Caco-2 (cell line): ENCODE measurements at regions not wholly inside any gene's neighbourhood (a gene's known extent, or its start where the extent isn't known, plus 50 kb on each side); places are given as distances from the start of the nearest gene placed in this dataset.

Source experiments
- BruUV-seq: library from RNA; stranded (reverse); fragments of 400-500 nt; replicated peaks from 2 replicates; lab custom pipeline; 2021; lab: Mats Ljungman, UMichigan
- CTCF ChIA-PET: fragments of 300-600 bp; sonication (Branson Sonifier 250); formaldehyde crosslinking; loops from one replicate; lab custom pipeline; 2022; ENCODE audit warnings: antibody characterized with exemption; lab: Charles Lee
- POLR2A ChIA-PET: fragments of 300-600 bp; sonication (Branson Sonifier 250); formaldehyde crosslinking; loops from one replicate; lab custom pipeline; 2022; ENCODE audit warnings: antibody characterized with exemption; lab: Charles Lee
- DNase-seq, 2 experiments: peaks; one replicate each; pipeline versions ENCODE4 v3.0.0 to v3.0.0-alpha.2; 2020 to 2022
- H3K27me3 ChIP-seq: replicated peaks from 2 replicates; pipeline ENCODE4 v1.6.0; 2011; ENCODE audit warnings: low read length; ENCODE audit not compliant: control insufficient read depth, insufficient read depth
- H3K36me3 ChIP-seq: 2 replicates; pipeline ENCODE4 v1.5.1; 2011; ENCODE audit warnings: low read length; ENCODE audit not compliant: control insufficient read depth, insufficient read depth
- H3K4me1 ChIP-seq: fragments of 250-450 bp; sonication (Bioruptor Pico); 2 replicates; pipeline ENCODE4 v1.5.1; 2020; ENCODE audit warnings: mild to moderate bottlenecking
- H3K4me3 ChIP-seq: 2 replicates; pipeline ENCODE4 v1.5.1; 2011; ENCODE audit warnings: low read depth, mild to moderate bottlenecking, control low read depth, low read length
- H3K9me3 ChIP-seq: fragments of 250-450 bp; sonication (Bioruptor Pico); 2 replicates; pipeline ENCODE4 v1.5.1; 2020; ENCODE audit warnings: mild to moderate bottlenecking, moderate library complexity
- H3K27ac Mint-ChIP-seq: one replicate; pipeline ENCODE4 v1.8.0; 2022; ENCODE audit warnings: mixed read lengths; ENCODE audit not compliant: unreplicated experiment
- H3K27me3 Mint-ChIP-seq: one replicate; pipeline ENCODE4 v1.8.0; 2022; ENCODE audit warnings: mixed read lengths; ENCODE audit not compliant: insufficient read depth, unreplicated experiment
- H3K36me3 Mint-ChIP-seq: one replicate; pipeline ENCODE4 v1.8.0; 2022; ENCODE audit warnings: mild to moderate bottlenecking, mixed read lengths; ENCODE audit not compliant: insufficient read depth, unreplicated experiment
- H3K4me1 Mint-ChIP-seq: one replicate; pipeline ENCODE4 v1.8.0; 2022; ENCODE audit warnings: low read depth, mixed read lengths; ENCODE audit not compliant: unreplicated experiment
- H3K4me3 Mint-ChIP-seq: one replicate; pipeline ENCODE4 v1.8.0; 2022; ENCODE audit warnings: mild to moderate bottlenecking, moderate library complexity, mixed read lengths; ENCODE audit not compliant: unreplicated experiment
- H3K9me3 Mint-ChIP-seq: one replicate; pipeline ENCODE4 v1.8.0; 2022; ENCODE audit warnings: mixed read lengths; ENCODE audit not compliant: unreplicated experiment
- intact Hi-C: fragments of 100-400 bp; cut with micrococcal nuclease; formaldehyde crosslinking; loops from one replicate; pipeline ENCODE4 v1.10.0; 2022; ENCODE audit not compliant: unreplicated experiment
- TF ChIP-seq, protein P1 (sequence below), 2 experiments: fragments of 200-600 bp in 1 of 2; IDR thresholded peaks; 1 replicate in 1 of 2; 2 replicates in 1 of 2; pipeline versions ENCODE4 v1.5.1 to v1.8.0; 2011 to 2022; ENCODE audit warnings: antibody characterized with exemption in 1 of 2, control low read depth in 1 of 2, inconsistent platforms in 1 of 2, low read depth in 1 of 2, low read length in 1 of 2, mild to moderate bottlenecking in 1 of 2, moderate library complexity in 1 of 2; ENCODE audit not compliant: insufficient read depth in 1 of 2, severe bottlenecking in 1 of 2, unreplicated experiment in 1 of 2

DNA sequence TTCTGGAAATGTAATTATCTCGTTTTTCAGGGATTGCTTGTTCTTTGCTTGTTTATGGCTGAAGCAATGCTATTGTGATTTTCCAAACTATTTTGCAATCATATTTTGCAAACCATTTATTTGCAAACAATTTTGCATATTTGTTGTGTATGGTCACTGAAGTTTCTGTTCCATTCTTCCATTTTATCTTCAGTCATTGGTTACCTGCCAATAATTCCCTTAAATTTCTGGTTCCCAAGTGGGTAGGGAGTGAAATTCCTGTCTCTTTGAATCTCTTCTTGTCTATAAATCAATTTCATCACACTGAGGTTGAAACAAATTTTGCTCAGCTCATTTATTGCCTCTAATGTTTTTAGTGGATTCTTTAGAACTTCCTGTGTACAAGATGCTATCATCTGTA, 401.7 kb upstream of the VWC2 start:
- no peak overlapping the region for H3K4me3 Mint-ChIP-seq
- ChIA-PET POLR2A (no interaction called here), CTCF (no interaction called here)
- H3K9me3 Mint-ChIP-seq: no peaks in the 10 kb centered on the region
- peaks cover 2% of the 10 kb centered on the region for H3K27me3 Mint-ChIP-seq
- Histone ChIP-seq H3K36me3 (no peaks in the 10 kb centered on the region), H3K9me3 (no peaks in the 10 kb centered on the region), H3K4me3 (no peak overlapping the region), H3K4me1 (no peaks in the 10 kb centered on the region), H3K27me3 (no peaks in the 10 kb centered on the region)
- no TSS peak for BruUV-seq
- no peaks in the 10 kb centered on the region for H3K36me3 Mint-ChIP-seq
- no peak for DNase-seq
- intact Hi-C loops: no loop called here
- no peaks in the 10 kb centered on the region for H3K4me1 Mint-ChIP-seq
- H3K27ac Mint-ChIP-seq: no peak overlapping the region
- TF ChIP-seq, protein P1, sequence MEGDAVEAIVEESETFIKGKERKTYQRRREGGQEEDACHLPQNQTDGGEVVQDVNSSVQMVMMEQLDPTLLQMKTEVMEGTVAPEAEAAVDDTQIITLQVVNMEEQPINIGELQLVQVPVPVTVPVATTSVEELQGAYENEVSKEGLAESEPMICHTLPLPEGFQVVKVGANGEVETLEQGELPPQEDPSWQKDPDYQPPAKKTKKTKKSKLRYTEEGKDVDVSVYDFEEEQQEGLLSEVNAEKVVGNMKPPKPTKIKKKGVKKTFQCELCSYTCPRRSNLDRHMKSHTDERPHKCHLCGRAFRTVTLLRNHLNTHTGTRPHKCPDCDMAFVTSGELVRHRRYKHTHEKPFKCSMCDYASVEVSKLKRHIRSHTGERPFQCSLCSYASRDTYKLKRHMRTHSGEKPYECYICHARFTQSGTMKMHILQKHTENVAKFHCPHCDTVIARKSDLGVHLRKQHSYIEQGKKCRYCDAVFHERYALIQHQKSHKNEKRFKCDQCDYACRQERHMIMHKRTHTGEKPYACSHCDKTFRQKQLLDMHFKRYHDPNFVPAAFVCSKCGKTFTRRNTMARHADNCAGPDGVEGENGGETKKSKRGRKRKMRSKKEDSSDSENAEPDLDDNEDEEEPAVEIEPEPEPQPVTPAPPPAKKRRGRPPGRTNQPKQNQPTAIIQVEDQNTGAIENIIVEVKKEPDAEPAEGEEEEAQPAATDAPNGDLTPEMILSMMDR (IDR thresholded peaks at IDR 0.05; ENCODE audit: insufficient read depth in 1 of 2, low read depth in 1 of 2, low read length in 1 of 2, severe bottlenecking in 1 of 2, unreplicated experiment in 1 of 2): no peak

DNA sequence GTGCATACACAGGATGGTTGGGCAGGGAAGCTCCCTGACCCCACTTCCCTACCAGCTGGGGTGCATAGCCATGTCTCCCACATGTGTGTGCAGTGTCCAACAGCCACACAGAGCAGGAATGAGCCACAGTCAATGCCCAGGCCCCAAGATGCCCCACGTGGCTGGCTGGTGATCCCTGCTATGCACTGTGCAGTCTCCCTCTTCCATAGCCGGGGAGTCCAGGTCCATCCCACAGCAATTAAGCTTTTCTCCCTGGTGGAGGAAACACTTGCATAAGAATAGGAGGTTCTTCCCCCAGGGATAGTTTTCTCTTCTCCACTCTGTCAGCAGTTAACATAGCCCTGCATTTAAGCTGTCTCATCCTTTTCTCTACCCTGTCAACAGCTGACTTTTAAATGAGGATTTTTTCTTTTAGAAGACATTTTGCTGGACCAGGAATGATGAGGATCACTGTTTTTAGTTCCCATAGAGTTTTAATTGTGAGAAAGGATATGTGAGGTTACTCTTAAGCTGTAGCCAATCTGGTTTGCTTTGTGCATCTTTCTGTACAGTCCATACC, 396.5 kb upstream of the VWC2 start:
- no peak overlapping the region for H3K27ac Mint-ChIP-seq
- Histone ChIP-seq H3K9me3 (peaks cover 16% of the 10 kb centered on the region), H3K27me3 (no peaks in the 10 kb centered on the region), H3K36me3 (no peaks in the 10 kb centered on the region), H3K4me1 (no peaks in the 10 kb centered on the region), H3K4me3 (no peak overlapping the region)
- H3K4me3 Mint-ChIP-seq: no peak overlapping the region
- TF ChIP-seq, protein P1 (IDR thresholded peaks at IDR 0.05; ENCODE audit: insufficient read depth in 1 of 2, low read depth in 1 of 2, low read length in 1 of 2, severe bottlenecking in 1 of 2, unreplicated experiment in 1 of 2): no peak
- no peaks in the 10 kb centered on the region for H3K9me3 Mint-ChIP-seq
- BruUV-seq: no TSS peak
- H3K4me1 Mint-ChIP-seq: no peaks in the 10 kb centered on the region
- intact Hi-C loops: no loop called here
- ChIA-PET CTCF (no interaction called here), POLR2A (no interaction called here)
- H3K27me3 Mint-ChIP-seq: no peaks in the 10 kb centered on the region
- H3K36me3 Mint-ChIP-seq: no peaks in the 10 kb centered on the region
- no peak for DNase-seq

DNA sequence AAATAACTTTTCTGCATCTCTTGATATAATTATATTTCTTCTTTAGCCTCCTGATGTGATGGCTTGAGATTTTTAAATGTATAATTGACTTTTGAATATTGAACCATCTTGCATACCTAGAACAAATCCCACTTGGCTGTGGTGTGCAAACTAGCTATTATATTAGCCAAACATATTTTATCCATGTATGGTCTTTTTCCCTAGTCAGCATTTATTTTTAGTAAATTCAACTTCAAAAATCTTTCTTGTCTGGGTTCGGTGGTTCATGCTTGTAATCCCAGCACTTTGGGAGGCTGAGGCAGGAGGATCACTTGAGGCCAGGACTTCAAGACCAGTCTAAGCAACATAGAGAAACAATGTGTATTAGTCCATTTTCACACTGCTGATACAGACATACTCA, 386.6 kb upstream of the VWC2 start:
- ChIA-PET CTCF (no interaction called here), POLR2A (no interaction called here)
- H3K27me3 ChIP-seq: no peaks in the 10 kb centered on the region
- H3K4me1 Mint-ChIP-seq: no peaks in the 10 kb centered on the region
- no peak overlapping the region for H3K4me3 ChIP-seq
- no TSS peak for BruUV-seq
- no peaks in the 10 kb centered on the region for H3K4me1 ChIP-seq
- H3K27ac Mint-ChIP-seq: no peak overlapping the region
- intact Hi-C loops: no loop called here
- no peak for DNase-seq
- TF ChIP-seq, protein P1 (IDR thresholded peaks at IDR 0.05; ENCODE audit: insufficient read depth in 1 of 2, low read depth in 1 of 2, low read length in 1 of 2, severe bottlenecking in 1 of 2, unreplicated experiment in 1 of 2): no peak
- H3K36me3 ChIP-seq: no peaks in the 10 kb centered on the region
- H3K9me3 Mint-ChIP-seq: no peaks in the 10 kb centered on the region
- H3K4me3 Mint-ChIP-seq: no peak overlapping the region
- H3K9me3 ChIP-seq: no peaks in the 10 kb centered on the region
- no peaks in the 10 kb centered on the region for H3K36me3 Mint-ChIP-seq
- peaks cover 5% of the 10 kb centered on the region for H3K27me3 Mint-ChIP-seq
